Karpas-422 (cell line): ENCODE measurements at regions not wholly inside any gene's neighbourhood (a gene's known extent, or its start where the extent isn't known, plus 50 kb on each side); places are given as distances from the start of the nearest gene placed in this dataset.

ENCODE experiments used
- DNase-seq: peaks from one replicate; pipeline ENCODE4 v3.0.0-alpha.2; 2015
- H2AFZ ChIP-seq: fragments of 200-600 bp; sonication (generic); 2 replicates; pipeline ENCODE4 v1.6.1; 2014; ENCODE audit warnings: antibody characterized with exemption, low read length, mixed read lengths
- H3K27ac ChIP-seq: fragments of 200-600 bp; sonication (generic); 2 replicates; pipeline ENCODE4 v1.5.1; 2014; ENCODE audit warnings: mild to moderate bottlenecking, low read length, moderate library complexity
- H3K27me3 ChIP-seq: fragments of 200-600 bp; sonication (generic); 2 replicates; pipeline ENCODE4 v1.6.1; 2014; ENCODE audit warnings: low read length, mixed read lengths
- H3K36me3 ChIP-seq: fragments of 200-600 bp; sonication (generic); 2 replicates; pipeline ENCODE4 v1.6.1; 2014; ENCODE audit warnings: low read length, mixed read lengths; ENCODE audit not compliant: insufficient read depth
- H3K4me1 ChIP-seq: fragments of 200-600 bp; sonication (generic); 2 replicates; pipeline ENCODE4 v1.6.1; 2014; ENCODE audit warnings: mild to moderate bottlenecking, low read length, mixed read lengths
- H3K4me2 ChIP-seq: fragments of 200-600 bp; sonication (generic); 2 replicates; pipeline ENCODE4 v1.6.1; 2014; ENCODE audit warnings: low read length, low read depth, mild to moderate bottlenecking; ENCODE audit not compliant: poor library complexity, severe bottlenecking
- H3K4me3 ChIP-seq: fragments of 200-600 bp; sonication (generic); 2 replicates; pipeline ENCODE4 v1.5.1; 2014; ENCODE audit warnings: mild to moderate bottlenecking, antibody characterized with exemption, low read length, mixed read lengths
- H3K79me2 ChIP-seq: fragments of 200-600 bp; sonication (generic); 2 replicates; pipeline ENCODE4 v1.6.1; 2014; ENCODE audit warnings: mild to moderate bottlenecking, low read length, mixed read lengths
- H3K9ac ChIP-seq: fragments of 200-600 bp; sonication (generic); 2 replicates; pipeline ENCODE4 v1.6.0; 2014; ENCODE audit warnings: low read length
- H3K9me2 ChIP-seq: fragments of 200-600 bp; sonication (generic), shearing (Covaris generic); replicated peaks from 2 replicates; pipeline ENCODE4 v1.6.0; 2014; ENCODE audit warnings: mild to moderate bottlenecking, low read length, moderate library complexity; ENCODE audit not compliant: insufficient read depth
- H3K9me3 ChIP-seq: fragments of 300-700, 200-600 bp; sonication (generic); 2 replicates; pipeline ENCODE4 v1.6.1; 2014; ENCODE audit warnings: low read length, mixed read lengths
- H4K20me1 ChIP-seq: fragments of 200-600 bp; sonication (generic); 2 replicates; pipeline ENCODE4 v1.6.1; 2014; ENCODE audit warnings: mild to moderate bottlenecking, antibody characterized with exemption, low read length, low read depth; ENCODE audit not compliant: insufficient read depth

DNA sequence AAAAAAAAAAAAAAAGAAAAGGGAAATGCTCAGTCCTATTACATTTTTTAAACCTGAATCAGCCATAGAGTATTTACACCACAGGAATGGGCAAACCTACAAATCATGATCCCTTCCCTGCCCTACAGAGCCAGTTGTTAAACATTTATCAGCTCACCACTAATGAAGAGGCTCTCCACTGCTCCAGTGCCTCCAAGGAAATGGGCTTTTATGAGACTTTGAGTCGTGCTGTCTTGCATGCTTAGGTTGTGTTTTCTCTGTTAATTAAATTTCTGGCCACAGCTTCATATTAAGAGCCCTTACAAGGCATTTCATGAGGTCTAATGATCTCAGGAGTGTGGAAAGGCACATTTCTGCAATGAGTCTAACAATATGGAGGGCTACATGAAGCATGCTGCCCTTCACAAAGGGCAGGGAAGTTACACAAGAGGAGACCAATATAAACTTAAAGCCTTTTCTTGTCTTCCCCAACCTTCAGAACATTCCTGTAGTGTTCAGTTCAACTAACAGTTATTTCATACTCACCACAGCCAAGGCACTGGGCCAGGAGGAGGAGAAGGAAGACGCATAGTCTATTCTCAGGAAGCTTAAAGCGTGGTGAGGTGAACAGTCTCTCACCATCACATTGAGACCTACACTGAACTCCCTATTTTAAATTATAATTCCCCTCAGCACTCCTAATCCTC is 140.1 kb upstream of the ABCA1 start:
- Histone ChIP-seq H3K27ac (no peak overlapping the region), H3K9ac (no peak overlapping the region), H3K4me2 (no peak overlapping the region), H3K4me1 (no peaks in the 10 kb centered on the region), H3K9me2 (no peaks in the 10 kb centered on the region), H4K20me1 (no peaks in the 10 kb centered on the region), H3K4me3 (no peak overlapping the region), H3K79me2 (no peaks in the 10 kb centered on the region), H2AFZ (no peak overlapping the region), H3K27me3 (no peaks in the 10 kb centered on the region), H3K36me3 (no peaks in the 10 kb centered on the region), H3K9me3 (no peaks in the 10 kb centered on the region)
- no peak for DNase-seq

DNA sequence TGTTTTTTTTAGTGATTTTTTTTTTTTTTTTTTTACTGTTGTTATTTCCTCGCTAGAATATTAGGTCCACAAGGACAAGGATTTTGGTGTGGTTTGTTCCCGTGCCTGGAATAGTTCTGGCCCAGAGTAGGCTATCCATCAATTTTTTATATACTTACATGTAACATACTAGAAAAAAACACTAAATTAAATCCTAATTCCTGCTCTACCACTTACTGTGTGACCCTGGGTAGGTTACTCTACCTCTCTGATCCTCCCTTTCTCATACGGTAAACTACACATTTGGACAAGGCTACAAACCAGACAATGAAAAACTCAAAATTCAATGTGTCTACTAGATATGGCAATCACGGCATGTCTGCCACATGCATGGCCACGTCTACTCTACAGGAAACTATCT is 141.3 kb upstream of the ABCA1 start:
- H3K27me3 ChIP-seq, result no peaks in the 10 kb centered on the region

DNA sequence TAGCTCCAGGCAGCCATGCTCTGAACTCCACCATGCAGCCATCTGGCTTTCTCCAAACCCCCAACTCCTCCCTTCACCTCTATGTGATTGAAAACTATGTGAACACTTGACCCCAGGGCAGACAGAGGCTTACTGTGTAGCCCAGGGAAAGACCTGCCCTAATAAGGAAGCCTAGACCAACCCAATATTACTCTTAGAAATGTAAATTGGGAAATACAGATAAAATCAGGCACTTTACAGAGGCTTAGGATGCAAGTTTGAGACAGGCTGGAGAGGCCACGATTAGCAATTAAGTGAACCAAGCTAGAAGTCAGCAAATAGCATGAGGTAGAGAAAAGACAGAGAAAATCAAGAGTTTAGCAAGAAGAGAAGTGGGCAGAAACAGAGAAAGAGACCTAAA is 141.7 kb upstream of the ABCA1 start:
- Histone ChIP-seq H4K20me1 (no peaks in the 10 kb centered on the region), H3K9me2 (no peaks in the 10 kb centered on the region), H3K9ac (no peak overlapping the region), H3K79me2 (no peaks in the 10 kb centered on the region), H2AFZ (no peak overlapping the region), H3K27ac (no peak overlapping the region), H3K4me1 (no peaks in the 10 kb centered on the region), H3K4me3 (no peak overlapping the region), H3K9me3 (no peaks in the 10 kb centered on the region), H3K4me2 (no peak overlapping the region), H3K36me3 (no peaks in the 10 kb centered on the region), H3K27me3 (no peaks in the 10 kb centered on the region)
- no peak for DNase-seq

More for the DNA sequence above, 141.3 kb upstream of the ABCA1 start:
- DNase-seq, result no peak
- H3K4me3 ChIP-seq, result no peak overlapping the region
- no peaks in the 10 kb centered on the region for H3K79me2 ChIP-seq
- H2AFZ ChIP-seq, result no peak overlapping the region
- no peaks in the 10 kb centered on the region for H3K36me3 ChIP-seq
- H3K4me2 ChIP-seq, result no peak overlapping the region
- H4K20me1 ChIP-seq, result no peaks in the 10 kb centered on the region
- no peaks in the 10 kb centered on the region for H3K4me1 ChIP-seq
- no peaks in the 10 kb centered on the region for H3K9me3 ChIP-seq
- no peak overlapping the region for H3K9ac ChIP-seq
- no peaks in the 10 kb centered on the region for H3K9me2 ChIP-seq
- no peak overlapping the region for H3K27ac ChIP-seq

DNA sequence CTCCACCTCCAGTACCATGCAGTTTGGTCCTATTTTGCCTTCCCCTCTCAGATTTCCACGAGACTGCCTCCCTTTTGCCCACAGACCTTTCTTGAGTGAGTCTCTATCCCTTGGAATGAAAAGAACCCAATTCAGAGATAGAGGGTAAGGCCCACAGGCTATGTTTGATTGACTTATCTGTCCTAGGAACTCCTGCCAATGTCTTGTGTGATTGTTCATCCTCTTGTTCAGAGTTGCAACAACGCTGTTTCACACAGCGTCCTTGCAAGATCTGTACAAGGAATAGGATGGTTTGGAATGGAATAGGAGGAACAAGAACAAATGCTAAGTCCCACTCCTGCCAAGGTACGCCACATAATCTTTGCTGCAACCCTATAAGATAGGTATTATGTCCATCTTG is 142.2 kb upstream of the ABCA1 start:
- Histone ChIP-seq H3K9ac (no peak overlapping the region), H3K4me2 (no peak overlapping the region), H4K20me1 (no peaks in the 10 kb centered on the region)

DNA sequence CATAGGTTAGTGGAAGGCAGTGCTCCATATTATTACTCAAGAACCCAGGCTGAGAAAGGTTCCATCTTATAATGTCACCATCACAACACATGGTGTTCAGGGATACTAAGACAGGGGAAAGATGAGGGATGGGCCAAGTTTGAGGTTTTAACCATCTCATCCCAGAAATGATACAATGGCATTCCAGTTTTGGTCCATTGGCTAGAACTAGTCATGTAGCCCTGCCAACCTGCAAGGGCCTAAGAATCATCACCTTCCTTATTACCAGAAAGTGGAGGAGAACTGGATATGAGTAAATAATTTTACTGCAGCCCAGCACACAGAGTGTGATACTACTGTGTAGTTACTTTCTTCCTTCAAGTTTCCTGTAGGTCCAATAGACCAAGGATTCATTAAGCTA is 144.5 kb upstream of the ABCA1 start:
- no peak overlapping the region for H3K4me3 ChIP-seq
- no peak overlapping the region for H3K27ac ChIP-seq
- no peak for DNase-seq
- no peaks in the 10 kb centered on the region for H3K4me1 ChIP-seq
- no peak overlapping the region for H2AFZ ChIP-seq
- no peak overlapping the region for H3K4me2 ChIP-seq
- no peaks in the 10 kb centered on the region for H3K79me2 ChIP-seq
- H3K36me3 ChIP-seq, result no peaks in the 10 kb centered on the region
- no peaks in the 10 kb centered on the region for H3K9me2 ChIP-seq
- H4K20me1 ChIP-seq, result no peaks in the 10 kb centered on the region
- H3K27me3 ChIP-seq, result no peaks in the 10 kb centered on the region
- no peaks in the 10 kb centered on the region for H3K9me3 ChIP-seq
- no peak overlapping the region for H3K9ac ChIP-seq

More for the DNA sequence above, 142.2 kb upstream of the ABCA1 start:
- no peak overlapping the region for H3K27ac ChIP-seq
- no peaks in the 10 kb centered on the region for H3K4me1 ChIP-seq
- no peak overlapping the region for H3K4me3 ChIP-seq
- H3K36me3 ChIP-seq, result no peaks in the 10 kb centered on the region
- no peaks in the 10 kb centered on the region for H3K9me2 ChIP-seq
- DNase-seq, result no peak
- H3K79me2 ChIP-seq, result no peaks in the 10 kb centered on the region
- no peak overlapping the region for H2AFZ ChIP-seq
- H3K9me3 ChIP-seq, result no peaks in the 10 kb centered on the region
- H3K27me3 ChIP-seq, result no peaks in the 10 kb centered on the region

DNA sequence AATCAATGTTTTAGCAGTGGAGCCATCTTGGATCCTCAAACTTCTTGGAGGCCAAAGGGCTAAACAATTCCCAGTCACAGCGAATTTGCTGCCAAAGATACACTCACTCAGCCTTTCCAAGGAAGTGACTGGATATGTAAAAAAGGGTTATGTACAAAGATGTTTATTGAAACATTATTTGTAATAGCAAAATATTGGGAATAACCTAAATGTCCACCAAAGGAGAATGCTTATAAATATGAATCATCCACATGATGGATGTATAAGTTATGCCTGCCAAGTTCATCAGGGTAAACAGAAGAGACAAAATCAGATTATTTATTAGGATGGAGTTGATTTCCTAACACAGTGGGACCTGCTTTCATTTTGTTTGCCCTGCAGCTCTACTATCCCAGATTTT is 145.2 kb upstream of the ABCA1 start:
- Histone ChIP-seq H3K27ac (no peak overlapping the region), H3K9me3 (no peaks in the 10 kb centered on the region), H3K4me2 (no peak overlapping the region), H3K79me2 (no peaks in the 10 kb centered on the region), H3K4me1 (no peaks in the 10 kb centered on the region), H3K36me3 (no peaks in the 10 kb centered on the region), H2AFZ (no peak overlapping the region), H3K27me3 (no peaks in the 10 kb centered on the region), H4K20me1 (no peaks in the 10 kb centered on the region), H3K4me3 (no peak overlapping the region), H3K9ac (no peak overlapping the region), H3K9me2 (no peaks in the 10 kb centered on the region)
- DNase-seq, result no peak

DNA sequence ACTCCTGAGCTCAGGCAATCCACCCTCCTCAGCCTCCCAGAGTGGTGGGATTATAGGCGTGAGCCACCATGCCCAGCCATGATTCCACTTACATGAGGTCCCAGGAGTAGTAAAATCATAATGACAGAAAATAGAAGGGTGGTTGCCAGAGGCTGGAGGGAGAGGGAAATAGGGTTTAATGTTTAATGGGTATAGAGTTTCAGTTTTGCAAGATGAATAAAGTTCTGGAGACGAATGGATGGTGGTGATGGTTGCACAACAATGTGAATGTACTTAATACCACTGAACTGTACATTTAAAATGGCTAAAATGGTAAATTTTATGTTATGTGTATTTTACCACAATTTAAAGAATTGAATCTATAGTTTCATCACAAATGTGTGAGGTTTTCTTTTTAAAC is 146.5 kb upstream of the ABCA1 start:
- no peak for DNase-seq
- Histone ChIP-seq H3K4me1 (no peaks in the 10 kb centered on the region), H3K27ac (no peak overlapping the region), H3K4me2 (no peak overlapping the region), H3K79me2 (no peaks in the 10 kb centered on the region), H2AFZ (no peak overlapping the region), H3K9me3 (no peaks in the 10 kb centered on the region), H3K36me3 (no peaks in the 10 kb centered on the region), H4K20me1 (no peaks in the 10 kb centered on the region), H3K4me3 (no peak overlapping the region), H3K27me3 (no peaks in the 10 kb centered on the region), H3K9ac (no peak overlapping the region), H3K9me2 (no peaks in the 10 kb centered on the region)

DNA sequence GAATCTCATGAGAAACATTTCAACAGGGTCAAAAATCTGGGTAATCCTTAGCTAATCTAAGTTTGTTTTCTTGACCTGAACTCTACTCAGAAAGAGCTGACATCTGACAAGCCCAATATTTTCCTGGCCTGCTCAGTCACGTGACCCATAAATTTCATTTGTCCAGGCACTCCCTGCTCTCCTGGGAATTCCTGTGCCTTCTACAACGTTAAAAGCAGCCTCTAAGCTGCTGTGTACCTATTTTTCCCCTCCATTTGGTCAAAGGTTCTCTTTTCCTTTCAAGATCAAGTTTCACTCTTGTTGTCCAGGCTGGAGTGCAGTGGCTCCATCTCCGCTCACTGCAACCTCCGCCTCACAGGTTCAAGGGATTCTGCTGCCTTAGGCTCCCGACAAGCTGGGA is 148.8 kb upstream of the ABCA1 start:
- Histone ChIP-seq H3K79me2 (no peaks in the 10 kb centered on the region), H3K9me3 (no peaks in the 10 kb centered on the region), H3K4me1 (no peaks in the 10 kb centered on the region), H3K4me3 (no peak overlapping the region), H3K27me3 (no peaks in the 10 kb centered on the region), H4K20me1 (no peaks in the 10 kb centered on the region), H2AFZ (no peak overlapping the region), H3K27ac (no peak overlapping the region), H3K4me2 (no peak overlapping the region), H3K9me2 (no peaks in the 10 kb centered on the region), H3K9ac (no peak overlapping the region), H3K36me3 (no peaks in the 10 kb centered on the region)
- no peak for DNase-seq

DNA sequence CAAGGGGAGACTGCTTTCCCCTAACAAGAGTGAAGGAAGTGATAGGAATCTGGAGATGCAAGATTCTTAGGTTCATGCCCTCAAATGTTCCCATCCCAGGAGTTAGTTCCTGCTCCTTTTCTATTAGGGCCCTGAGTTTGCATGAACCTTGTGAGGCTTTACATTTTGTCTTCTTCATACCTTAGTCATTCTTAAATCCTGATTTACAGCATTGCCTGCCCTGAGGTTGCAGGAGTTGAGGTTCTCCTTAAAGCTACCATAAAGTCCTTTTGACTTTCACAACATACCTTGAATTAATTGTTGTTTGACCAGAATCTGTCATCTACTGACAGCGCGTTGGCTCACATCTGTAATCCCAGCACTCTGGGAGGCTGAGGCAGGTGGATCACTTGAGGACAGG is 151.5 kb upstream of the ABCA1 start:
- Histone ChIP-seq H3K27ac (no peak overlapping the region), H3K4me3 (no peak overlapping the region), H2AFZ (no peak overlapping the region), H3K4me1 (no peaks in the 10 kb centered on the region), H3K79me2 (no peaks in the 10 kb centered on the region), H3K36me3 (no peaks in the 10 kb centered on the region), H3K4me2 (no peak overlapping the region), H3K9ac (no peak overlapping the region), H3K9me2 (no peaks in the 10 kb centered on the region), H4K20me1 (no peaks in the 10 kb centered on the region), H3K9me3 (no peaks in the 10 kb centered on the region), H3K27me3 (no peaks in the 10 kb centered on the region)
- DNase-seq, result no peak
